ENCODE measurements at regions not wholly inside any gene's neighbourhood (a gene's known extent, or its start where the extent isn't known, plus 50 kb on each side); places are given as distances from the start of the nearest gene placed in this dataset.

DNA sequence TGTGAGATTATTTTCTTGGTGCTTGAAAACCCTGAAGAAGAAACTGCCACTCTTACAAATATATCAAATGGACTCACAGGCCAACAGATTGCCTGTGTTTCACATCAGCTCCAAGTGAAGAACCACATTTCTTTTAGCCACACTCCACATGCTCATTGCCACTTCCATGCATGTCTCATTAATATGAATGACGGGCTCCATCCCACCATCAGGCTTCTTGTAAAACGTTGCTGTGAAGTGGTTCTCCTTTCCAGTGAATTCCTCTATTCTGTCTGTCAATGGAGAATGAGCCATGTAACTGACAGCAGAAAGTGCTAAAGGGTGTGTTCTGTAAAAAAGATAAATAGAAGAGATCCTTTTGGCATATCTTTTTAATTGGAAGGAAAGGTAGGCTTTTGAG, 188.2 kb upstream of the RMST start:
- H3K9me3 ChIP-seq (ENCODE audit: control insufficient read depth, insufficient read depth, low read depth, low read length): no peaks in the 10 kb centered on the region
- no peak overlapping the region for H3K4me3 ChIP-seq (ENCODE audit: low read depth in 2 of 2, low read length in 2 of 2)
- H3K36me3 ChIP-seq (ENCODE audit: control insufficient read depth, insufficient read depth, low read length): no peaks in the 10 kb centered on the region
- no peaks in the 10 kb centered on the region for H3K27me3 ChIP-seq (ENCODE audit: control insufficient read depth, insufficient read depth, low read length)
- ChIA-PET POLR2A (no interaction called here), CTCF (no interaction called here)
- H3K27ac ChIP-seq (ENCODE audit: low read length): no peak overlapping the region
- TF ChIP-seq SIN3A (IDR thresholded peaks at IDR 0.05; ENCODE audit: borderline replicate concordance, insufficient read depth, low read depth, low read length): no peak
- TF ChIP-seq CTCF (IDR thresholded peaks at IDR 0.05): no peak
- no peak for TF ChIP-seq REST (IDR thresholded peaks at IDR 0.05; ENCODE audit: insufficient read depth in 1 of 2, low read depth in 2 of 2, low read length in 1 of 2)
- no peak for TF ChIP-seq POLR2AphosphoS5 (IDR thresholded peaks at IDR 0.05; ENCODE audit: low read depth, low read length)
- TF ChIP-seq TCF7L2 (IDR thresholded peaks at IDR 0.05; ENCODE audit: low read depth, low read length): no peak
- H3K4me1 ChIP-seq (ENCODE audit: control insufficient read depth, insufficient read depth, low read length): no peaks in the 10 kb centered on the region
- BruUV-seq (replicated peaks): no TSS peak
- no peak for ATAC-seq
- DNase-seq (ENCODE audit: low read depth, low spot score): no peak
- in situ Hi-C loops (cut with HindIII; ENCODE audit: low pct_unique_long_range_greater_than_20kb, low sequenced_read_pairs): no loop called here
- intact Hi-C loops (cut with micrococcal nuclease; ENCODE audit: unreplicated experiment): no loop called here

DNA sequence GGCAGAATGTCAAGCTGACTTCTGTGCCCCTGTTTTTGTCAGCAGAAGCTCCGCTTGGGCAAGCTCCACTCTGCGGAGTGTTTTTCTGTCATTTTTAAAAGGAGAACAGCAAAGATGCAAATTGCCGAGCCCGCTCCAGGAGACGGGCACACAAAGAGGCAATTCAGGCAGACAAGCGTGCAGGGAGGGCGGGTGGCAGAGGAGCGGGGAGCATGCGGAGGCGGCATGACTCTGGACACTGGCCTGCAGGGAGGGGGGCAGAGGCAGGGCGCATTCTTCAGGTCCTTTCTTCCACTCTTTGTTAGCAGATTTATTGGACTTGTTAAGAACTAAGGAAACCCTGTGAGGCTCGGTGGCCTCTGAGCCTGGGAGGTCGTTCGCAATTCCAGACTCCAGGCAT, 187.3 kb upstream of the RMST start:
- Histone ChIP-seq H3K36me3 (ENCODE audit: control insufficient read depth, insufficient read depth, low read length) (no peaks in the 10 kb centered on the region), H3K9me3 (ENCODE audit: control insufficient read depth, insufficient read depth, low read depth, low read length) (no peaks in the 10 kb centered on the region), H3K4me3 (ENCODE audit: low read depth in 2 of 2, low read length in 2 of 2) (no peak overlapping the region), H3K27ac (ENCODE audit: low read length) (no peak overlapping the region), H3K27me3 (ENCODE audit: control insufficient read depth, insufficient read depth, low read length) (no peaks in the 10 kb centered on the region), H3K4me1 (ENCODE audit: control insufficient read depth, insufficient read depth, low read length) (no peaks in the 10 kb centered on the region)
- no peak for ATAC-seq
- DNase-seq (ENCODE audit: low read depth, low spot score): no peak
- ChIA-PET CTCF (no interaction called here), POLR2A (no interaction called here)
- no TSS peak for BruUV-seq (replicated peaks)
- in situ Hi-C loops (cut with HindIII; ENCODE audit: low pct_unique_long_range_greater_than_20kb, low sequenced_read_pairs): no loop called here
- no peak for TF ChIP-seq SIN3A (IDR thresholded peaks at IDR 0.05; ENCODE audit: borderline replicate concordance, insufficient read depth, low read depth, low read length)
- TF ChIP-seq CTCF (IDR thresholded peaks at IDR 0.05): no peak
- TF ChIP-seq TCF7L2 (IDR thresholded peaks at IDR 0.05; ENCODE audit: low read depth, low read length): no peak
- no peak for TF ChIP-seq POLR2AphosphoS5 (IDR thresholded peaks at IDR 0.05; ENCODE audit: low read depth, low read length)
- no peak for TF ChIP-seq REST (IDR thresholded peaks at IDR 0.05; ENCODE audit: insufficient read depth in 1 of 2, low read depth in 2 of 2, low read length in 1 of 2)
- intact Hi-C loops (cut with micrococcal nuclease; ENCODE audit: unreplicated experiment): no loop called here

All from Panc1 (cell line).